Inflammatory macrophage treated with lipopolysaccharide for 4 hours (primary cell): ENCODE measurements at regions not wholly inside any gene's neighbourhood (a gene's known extent, or its start where the extent isn't known, plus 50 kb on each side); places are given as distances from the start of the nearest gene placed in this dataset.
"Not testable (repeated sequence)": the region's sequence is repeated elsewhere in the genome, so short reads cannot be mapped to it uniquely, and the experiment has no call there.

Experiments
- DNase-seq: peaks from one replicate; pipeline ENCODE4 v3.0.0-alpha.2; 2020

DNA sequence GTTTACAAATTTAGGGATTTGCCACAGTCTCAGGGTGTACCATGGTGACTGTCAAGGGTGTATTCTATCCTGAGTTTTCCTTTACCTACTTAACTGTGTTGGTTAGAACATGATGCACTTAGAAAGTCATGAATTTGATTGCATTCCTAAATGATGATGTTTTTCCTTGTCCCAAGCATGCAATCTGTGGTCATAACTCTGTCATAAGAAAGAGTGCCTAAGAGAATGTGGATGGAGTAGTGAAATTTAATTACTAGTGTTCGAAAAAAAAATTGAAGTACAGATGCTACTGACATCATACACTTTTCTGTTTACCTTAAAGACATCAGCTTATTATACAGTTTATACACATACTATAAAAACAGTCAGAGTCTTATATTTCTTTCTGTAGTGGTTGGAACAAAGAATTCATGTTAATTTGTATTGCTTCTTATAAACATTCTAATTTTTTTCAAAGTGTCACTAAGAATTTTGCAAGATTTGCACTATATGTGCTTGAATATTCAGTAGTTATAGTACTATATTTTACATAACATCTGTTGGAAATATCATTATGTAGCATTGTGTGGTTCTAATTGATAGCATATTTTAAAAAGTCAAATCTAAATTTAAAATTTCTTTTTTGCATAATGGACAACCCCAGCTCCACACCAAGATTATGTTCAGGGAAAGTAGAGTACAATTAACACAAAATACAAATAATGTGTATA lies 231.3 kb upstream of the KCNMB2 start:
- no peak for DNase-seq

DNA sequence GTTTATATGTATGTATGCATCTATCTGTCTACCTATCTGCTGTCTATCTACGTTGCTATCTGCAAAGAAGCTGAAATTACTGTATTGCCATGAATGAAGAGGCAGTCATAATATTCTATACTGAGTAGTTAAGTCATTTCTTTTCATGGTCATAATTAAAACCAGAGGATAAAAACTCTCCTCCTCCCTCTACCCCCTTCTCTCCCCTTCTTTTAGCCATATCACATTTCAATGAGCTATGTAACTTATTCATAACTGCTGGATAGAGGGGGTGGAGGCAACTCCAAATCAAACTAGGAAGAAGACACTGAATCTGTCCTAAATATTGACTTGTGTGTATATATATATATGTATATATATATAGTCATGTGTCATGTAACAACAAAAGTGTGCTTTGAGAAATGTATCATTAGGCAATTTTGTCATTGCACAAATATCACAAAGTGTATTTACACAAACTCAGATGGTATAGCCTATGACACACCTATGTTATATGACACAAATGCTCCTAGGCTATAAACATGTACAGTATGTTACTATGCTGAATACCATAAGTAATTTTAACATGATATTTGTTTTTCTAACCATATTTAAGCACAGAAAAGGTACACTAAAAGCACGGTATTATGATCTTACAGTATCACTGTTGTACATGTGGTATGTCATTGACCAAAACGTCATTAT lies 229.7 kb upstream of the KCNMB2 start:
- no peak for DNase-seq

DNA sequence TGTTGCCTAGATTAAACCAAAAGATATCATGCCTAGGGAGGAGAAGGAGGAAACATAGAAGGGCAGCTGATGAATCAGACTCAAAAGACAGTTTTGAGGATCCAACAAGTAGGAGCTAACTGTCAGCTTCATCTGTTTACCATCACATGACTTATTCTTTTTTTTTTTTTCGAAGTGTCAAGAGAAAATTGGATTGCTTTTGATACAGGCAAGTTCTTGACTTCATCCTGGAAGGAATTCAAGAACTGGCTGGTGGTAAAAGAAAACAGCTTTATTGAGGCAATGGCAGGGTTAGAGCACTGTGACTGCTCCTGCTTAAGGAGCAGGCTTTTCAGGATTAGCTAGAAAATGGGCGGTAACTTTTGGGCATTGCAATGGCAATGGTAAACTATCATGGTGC lies 227.5 kb upstream of the KCNMB2 start:
- DNase-seq: no peak

DNA sequence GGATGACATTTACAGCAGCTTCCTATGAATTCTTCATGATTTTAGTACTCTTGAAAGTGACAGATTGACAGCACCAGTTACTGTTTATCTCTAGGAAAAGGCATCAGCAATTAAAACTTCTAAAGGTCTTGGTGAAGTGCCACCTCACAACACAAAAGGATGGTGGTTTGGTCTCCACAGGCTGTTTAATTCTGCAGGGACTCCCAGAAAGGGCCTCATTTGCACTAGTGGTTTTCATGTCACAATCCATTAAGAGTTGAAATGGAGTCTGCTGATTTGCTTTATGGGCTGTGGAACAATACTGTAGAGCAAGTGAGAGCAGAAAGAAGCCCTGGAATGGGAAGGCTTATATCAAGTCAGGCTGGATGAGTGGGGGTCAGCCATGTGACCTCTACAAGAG lies 225.3 kb upstream of the KCNMB2 start:
- no peak for DNase-seq

DNA sequence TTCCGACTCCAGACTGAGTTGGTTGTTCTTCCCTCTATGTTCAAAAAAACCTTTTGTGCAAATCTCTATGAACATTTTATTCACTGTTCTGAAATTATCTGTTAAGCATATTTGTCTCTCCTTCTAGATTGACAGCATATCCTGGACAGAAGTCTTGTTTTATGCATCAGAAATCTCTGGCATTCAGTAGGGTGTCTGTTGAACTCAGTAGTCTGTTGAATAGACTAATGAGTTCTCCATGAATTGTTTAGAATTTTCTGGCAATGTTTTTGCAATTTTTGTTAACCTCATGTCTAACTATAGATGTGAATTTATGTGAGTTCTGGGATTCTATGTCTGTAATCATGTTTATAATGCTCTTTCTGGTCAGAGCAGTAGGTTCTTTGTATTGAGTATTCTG lies 222.5 kb upstream of the KCNMB2 start:
- DNase-seq: no peak

DNA sequence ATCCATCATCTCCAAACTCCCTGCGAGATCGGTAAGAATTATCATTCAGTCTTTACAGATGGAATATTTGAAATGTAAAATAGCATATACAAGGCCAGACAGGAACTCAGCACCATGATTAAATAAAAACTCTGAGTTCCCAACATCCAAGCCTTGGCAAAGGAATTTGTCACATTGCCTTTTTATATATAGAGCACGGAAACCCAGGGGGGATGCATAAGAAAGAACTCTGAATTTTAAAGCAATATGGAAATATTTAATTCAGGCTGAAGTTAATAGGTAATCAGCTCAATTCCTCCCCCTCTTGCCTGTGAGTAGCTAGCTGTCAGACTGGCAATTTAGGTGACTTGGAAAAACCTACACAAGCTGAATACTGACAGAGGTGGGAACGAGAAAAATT lies 217.9 kb upstream of the KCNMB2 start:
- no peak for DNase-seq

DNA sequence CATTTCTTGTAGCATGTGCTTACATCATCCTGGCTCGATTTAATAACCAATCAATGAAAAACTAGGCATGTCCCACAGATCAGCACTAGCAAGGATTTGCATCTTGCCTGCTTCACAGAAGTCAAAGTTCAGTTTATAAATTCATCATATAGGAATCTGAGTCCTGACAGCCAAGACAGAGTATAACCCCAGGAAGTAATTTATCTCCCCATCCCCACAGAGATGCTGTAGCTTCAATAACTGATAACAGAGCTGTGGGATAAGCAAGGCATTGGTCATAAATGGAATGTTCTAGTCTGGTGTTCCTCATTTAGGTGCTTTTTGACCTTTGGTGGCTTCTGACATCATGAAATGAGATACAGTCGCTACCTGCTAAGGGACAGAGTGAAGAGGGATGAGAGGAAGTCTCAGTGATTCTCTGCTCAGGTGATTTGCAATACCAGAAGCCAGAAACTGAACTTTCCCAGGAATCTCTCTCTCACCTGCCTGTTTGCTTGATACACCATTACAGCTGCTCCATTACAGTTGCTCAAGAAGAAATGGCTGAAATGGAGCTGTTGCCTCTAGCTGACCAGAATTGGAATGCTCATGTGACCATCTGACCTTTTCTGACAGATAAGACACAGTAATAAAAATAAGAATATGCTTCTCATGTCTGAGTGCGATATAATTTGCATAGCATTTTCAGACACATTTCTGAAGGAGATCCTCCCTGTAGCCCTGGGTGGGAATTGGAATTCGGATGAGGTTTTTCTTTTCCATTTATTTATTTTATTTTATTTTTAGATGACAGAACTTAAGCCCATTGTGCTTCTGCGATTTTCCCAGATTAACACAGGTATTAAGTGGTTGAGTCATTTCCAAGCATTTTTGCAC lies 217.1 kb upstream of the KCNMB2 start:
- DNase-seq: no peak

DNA sequence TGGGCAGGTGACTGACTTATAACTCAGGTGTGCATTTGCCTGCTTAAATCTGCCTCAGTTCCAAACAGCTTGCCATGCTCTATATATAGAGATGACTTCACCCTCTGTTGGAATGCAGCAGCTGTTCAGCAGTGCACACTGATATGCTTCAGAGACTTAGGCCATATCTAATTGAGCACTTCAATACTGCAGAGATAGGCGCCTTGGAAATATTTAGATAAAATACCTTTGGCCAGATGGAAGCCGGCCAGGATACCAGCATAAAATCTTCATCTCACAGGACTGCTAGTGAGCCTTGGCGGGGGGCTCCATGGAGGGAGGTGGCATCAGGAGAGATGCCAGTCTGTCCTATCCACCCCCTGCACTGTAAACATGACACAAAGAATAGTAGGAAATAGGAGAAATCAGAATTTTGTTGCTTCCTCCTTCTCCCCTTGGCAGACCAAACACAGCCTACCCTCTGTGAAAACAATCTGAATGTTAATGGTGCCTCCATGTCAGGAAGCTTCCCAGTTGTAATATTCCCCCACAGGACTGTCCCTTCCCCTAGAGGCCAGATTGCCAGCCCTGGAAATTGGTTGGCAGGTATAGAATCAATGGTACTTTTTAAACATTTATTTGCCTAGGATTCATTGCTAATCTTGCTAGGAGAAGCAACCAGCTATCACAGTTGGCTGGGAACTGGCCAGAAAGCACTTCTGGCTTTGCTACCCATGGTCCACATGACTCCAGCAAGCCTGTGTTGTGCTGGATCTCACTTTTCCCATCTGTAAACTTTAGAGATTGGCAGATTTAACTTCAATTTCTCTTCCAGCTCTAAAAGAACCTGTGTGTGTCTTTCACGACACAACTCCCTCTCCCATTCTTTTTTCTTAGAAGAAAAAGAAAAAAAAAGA lies 215.5 kb upstream of the KCNMB2 start:
- no peak for DNase-seq

DNA sequence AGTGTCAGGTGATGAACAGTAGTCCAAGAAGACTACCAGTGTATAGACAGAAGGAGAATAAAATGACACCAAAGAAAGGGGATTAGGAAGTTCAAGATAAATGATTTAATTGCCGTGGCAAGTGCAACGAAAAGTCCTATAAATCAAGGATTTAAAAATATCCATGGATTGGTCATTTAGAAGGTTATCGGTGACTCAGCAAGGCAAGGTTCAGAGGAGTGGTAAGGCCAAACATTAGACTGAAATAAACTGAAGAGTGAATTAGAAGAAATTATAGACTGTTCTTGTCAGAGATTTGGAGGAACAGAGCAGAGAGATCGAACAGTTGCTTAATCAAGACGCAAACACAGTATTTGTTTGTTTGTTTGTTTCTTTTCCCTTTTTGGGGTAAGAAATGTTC lies 211.9 kb upstream of the KCNMB2 start:
- DNase-seq: no peak

DNA sequence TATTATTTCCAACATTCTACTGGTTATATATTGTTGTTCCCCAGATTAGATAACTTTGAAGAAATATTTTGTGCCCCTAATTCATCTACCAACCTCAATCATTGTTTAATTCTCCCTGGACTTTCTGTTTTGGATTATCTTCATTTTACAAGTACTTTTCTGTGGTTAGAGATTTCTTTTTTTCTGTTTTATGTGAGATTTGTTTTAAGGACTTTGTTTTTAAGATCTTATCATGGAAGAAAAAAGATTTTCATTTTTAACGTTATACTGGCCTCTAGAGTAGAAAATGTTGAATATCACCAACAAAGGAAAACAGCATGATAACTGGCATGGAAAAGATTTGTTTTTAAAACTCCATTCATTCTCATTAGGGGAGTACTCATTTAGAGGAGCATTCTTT lies 210.9 kb upstream of the KCNMB2 start:
- DNase-seq: peak; percentile 22

DNA sequence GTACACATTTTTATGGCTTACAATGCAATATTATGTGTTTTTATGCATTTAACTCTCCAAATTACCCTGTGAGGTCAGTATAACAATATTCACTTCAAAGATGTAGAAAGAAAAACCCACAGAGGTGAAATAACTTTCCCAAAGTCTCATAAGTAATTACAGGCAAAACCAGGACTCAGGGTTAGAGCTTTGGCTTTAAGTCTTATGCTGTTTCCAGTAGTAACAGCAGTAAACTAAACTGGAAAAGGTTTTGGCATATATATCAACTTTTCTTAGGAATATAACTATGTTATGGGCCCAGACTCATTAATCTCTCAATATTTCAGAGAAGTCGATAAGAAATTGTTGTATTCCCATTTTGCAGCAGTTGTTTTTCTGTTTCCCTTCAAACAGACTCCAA lies 206.3 kb upstream of the KCNMB2 start:
- no peak for DNase-seq

DNA sequence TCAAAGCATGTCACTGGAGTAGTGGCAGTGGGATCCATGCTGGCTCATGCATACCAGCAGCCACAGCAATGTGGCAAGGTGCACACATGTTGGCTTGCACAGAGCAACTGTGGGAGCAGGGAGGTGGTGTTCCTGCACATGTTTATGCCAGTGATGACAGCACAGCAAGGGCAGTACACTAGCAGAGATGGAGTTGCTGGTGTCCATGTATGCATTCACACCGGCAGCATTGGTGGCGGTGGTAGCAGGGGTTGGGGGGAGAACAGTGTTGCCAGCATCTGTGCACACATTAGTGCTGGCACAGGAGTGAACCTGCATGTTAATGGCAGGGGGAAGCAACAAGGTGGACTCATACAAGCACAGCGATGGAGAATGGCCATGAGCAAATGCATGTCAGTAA lies 202.0 kb upstream of the KCNMB2 start:
- DNase-seq: no peak

DNA sequence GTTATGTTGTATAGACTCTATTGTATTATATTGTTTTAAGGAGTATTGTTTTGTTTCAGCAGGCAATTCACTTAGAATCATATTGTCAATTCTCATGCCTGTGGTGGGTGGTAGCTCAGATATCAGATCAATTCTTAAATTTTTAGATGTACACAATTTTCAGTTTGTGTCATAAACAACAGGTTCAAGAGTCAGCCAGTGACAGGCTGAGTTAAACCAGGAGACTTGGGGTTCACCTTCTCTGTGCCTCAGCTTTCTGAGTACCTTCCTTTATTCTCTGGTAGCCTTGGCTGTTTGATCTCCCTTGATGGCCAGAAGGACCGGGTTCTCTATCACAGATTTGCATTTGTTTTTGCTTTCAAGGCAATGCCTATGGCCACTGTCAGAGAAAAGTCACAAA lies 199.9 kb upstream of the KCNMB2 start:
- DNase-seq: no peak

DNA sequence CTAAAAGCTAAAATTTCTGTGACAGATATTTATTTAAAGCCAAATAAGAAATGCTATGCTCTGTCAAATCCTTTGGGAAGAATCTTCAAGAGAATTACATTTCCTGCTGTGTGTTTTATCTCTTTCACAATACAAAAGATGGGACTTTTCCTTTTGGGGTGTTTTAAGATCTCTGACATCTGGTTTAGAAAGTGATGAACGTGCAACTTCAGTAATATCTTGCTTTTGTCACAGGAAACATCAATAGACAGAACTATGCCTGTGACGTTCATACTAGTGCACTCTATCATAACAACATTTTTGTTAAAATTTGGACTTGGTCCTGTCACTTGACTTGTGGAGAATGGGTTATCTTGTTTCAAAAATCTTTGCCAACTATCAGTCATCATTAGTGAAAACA lies 195.7 kb upstream of the KCNMB2 start:
- DNase-seq: no peak

DNA sequence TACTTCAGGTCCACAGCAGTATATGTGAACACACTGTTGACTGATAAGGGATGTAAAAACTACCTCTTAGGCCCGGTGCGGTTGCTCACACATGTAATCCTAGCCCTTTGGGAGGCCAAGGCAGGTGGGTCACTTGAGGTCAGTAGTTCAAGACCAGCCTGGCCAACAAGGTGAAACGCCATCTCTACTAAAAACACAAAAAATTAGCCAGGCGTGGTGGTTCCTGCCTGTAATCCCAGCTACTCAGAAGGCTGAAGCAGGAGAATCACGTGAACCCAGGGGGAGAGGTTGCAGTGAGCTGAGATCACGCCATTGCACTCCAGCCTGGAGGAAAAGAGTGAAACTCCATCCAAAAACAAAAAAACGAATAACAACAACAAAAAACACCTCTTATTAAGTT lies 194.6 kb upstream of the KCNMB2 start:
- DNase-seq: no peak

DNA sequence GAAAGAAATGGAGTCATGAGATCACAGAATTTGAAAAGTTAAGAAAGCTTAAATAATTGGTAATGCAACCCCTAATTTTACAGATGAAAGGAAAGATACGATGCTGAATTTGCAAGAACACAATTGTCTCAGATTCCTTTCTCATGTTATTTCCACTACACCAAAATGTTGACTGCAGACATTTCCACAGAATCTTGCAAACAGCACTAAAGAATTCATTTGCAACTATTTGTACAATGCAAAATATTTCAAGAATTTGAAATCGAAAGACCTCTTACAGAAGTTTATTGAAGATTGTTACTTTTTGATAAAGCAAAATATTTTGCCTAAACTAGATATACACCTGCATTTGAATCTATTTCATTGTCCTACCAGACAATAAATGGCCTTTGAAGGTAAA lies 194.1 kb upstream of the KCNMB2 start:
- no peak for DNase-seq

DNA sequence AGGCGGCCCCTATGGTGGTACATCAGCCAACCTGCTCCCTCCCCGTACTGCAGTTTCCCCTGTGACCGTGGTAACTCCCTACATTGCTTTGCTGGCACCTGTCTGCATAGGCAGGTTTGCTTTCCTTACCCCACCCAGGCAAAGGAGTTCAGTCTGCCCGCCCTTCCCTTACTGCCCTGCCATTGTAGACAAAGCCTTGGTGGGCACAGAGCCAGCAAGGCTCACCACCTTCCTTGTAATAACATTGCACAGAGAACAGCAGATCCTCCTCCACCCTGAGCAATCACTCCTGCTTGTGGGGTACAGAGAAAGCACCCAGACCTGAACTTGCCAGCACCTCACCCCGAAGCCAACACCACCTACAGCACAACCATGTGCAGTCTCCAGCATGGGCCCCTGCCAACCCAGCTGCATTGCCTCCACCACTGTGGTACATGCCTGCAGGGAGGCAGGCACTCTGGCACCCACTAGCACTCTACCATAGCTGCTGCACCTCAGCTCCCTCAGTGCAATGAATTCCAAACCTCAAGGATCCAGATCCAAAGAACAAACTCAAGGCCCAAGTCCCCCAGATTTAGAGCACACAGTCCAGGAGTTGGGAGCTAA lies 192.7 kb upstream of the KCNMB2 start:
- DNase-seq: no peak

DNA sequence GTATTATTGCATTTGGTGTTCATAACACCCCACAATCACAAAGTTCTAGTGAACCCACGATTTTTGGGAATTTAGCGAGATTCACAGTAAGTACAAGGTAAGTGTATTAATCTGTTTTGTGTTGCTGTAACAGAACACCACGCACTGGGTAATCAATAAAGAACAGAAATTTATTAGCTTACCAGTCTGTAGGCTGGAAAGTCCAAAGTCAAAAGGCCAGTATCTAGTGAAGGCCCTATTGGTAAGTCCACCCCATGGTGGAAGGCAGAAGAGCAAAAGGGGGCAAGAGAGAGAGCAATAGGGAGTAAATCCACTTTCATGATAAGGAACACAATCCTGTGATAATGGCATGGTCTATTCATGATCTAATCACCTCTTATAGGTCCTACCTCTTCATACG lies 190.3 kb upstream of the KCNMB2 start:
- no peak for DNase-seq

DNA sequence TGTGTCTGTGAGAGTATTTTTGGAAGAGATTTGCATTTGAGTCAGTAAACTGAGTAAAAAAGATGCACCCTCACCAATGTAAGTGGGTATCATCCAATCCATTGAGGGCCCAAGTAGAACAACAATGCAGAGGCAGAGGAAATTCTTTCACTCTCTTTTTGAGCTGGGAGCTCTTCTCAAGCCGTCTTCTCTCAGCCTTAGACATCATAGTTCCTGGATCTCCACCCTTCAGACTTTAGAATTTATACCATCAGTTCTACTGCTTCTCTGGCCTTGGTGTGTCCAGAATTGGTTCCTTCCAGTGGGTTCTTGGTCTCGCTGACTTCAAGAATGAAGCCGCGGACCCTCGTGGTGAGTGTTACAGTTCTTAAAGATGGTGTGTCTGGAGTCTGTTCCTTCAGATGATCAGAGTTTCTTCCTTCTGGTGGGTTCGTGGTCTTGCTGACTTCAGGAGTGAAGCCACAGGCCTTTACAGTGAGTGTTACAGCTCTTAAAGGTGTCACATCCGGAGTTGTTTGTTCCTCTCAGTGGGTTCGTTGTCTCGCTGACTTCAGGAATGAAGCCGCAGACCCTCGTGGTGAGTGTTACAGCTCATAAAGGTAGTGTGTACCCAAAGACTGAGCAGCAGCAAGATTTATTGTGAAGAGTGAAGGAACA lies 187.5 kb upstream of the KCNMB2 start:
- not testable (repeated sequence) for DNase-seq

DNA sequence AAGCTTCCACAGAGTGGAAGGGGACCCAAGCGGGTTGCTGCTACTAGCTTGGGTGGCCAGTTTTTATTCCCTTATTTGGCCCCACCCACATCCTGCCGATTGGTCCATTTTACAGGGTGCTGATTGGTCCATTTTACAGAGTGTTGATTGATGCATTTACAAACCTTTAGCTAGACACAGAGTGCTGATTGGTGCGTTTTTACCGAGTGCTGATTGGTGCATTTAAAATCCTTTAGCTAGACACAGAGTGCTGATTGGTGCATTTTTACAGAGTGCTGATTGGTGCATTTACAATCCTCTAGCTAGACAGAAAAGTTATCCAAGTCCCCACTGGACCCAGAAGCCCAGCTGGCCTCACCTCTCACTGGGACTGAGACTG lies 187.0 kb upstream of the KCNMB2 start:
- not testable (repeated sequence) for DNase-seq

DNA sequence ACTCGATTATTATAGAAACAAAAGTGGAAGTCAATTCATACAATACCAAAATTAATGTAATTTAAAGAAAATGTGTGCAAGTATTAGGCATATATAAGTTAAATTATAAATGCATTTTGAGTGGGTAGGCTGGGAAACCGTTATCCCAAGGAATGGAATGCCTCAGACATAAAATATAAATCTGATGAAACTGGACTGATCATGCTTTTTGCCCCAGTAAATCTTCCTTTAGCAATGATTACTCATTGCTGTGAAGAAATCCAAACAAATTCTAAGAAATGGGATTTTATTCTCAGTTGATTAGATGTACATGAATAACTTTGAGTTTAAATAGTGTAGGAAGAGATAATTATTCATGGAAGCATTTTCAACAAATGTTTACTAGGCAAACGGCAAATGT lies 185.5 kb upstream of the KCNMB2 start:
- no peak for DNase-seq
